ENCODE measurements at regions not wholly inside any gene's neighbourhood (a gene's known extent, or its start where the extent isn't known, plus 50 kb on each side); places are given as distances from the start of the nearest gene placed in this dataset.

DNA sequence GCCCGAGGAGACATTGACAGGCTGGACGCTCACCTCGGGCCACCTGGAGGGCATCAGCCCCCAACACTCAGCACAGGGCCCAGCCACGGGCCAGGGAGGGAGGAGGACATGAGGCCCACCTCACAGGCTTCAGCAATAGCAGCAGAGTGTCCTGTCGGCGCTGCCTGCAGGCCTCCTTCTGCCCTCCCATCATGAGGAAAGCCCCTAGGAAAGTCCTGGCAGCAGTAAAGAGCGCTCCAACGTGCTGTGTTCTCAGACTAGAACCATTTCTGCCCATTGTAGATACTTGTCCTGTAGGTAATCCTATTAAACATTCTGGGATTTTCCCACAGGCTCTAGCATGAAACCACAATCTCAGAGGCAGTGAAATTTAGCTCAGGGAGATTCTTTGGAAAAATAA lies 62.0 kb upstream of the GALNT2 start:
- H3K9me3 ChIP-seq (replicated peaks in 1 of 3), result no peaks in the 10 kb centered on the region
- no peak overlapping the region for H3K4me3 ChIP-seq
- 72 to 96% (median 86%) methylated on average over 4 to 8 of the region's 8 CpGs for WGBS, 4 donors
- TF ChIP-seq CTCF (IDR thresholded peaks at IDR 0.05), result no peak
- TF ChIP-seq POLR2A (IDR thresholded peaks at IDR 0.05), result no peak
- DNase-seq, result no peak
- H3K27me3 ChIP-seq, result no peaks in the 10 kb centered on the region
- no peak overlapping the region for H3K27ac ChIP-seq
- no peaks in the 10 kb centered on the region for H3K36me3 ChIP-seq (replicated peaks in 1 of 2)
- intact Hi-C loops (cut with DNase I), result no loop called here
- peaks cover 4 to 12% of the 10 kb centered on the region in 2 donors for H3K4me1 ChIP-seq (replicated peaks in 1 of 2)

GRCh38 chr1:230008721-230009120 lies 58.3 kb upstream of the GALNT2 start:
- no peak overlapping the region for H3K4me3 ChIP-seq
- intact Hi-C loops (cut with DNase I), result no loop called here
- H3K27me3 ChIP-seq, result no peaks in the 10 kb centered on the region
- no peaks in the 10 kb centered on the region for H3K36me3 ChIP-seq (replicated peaks in 1 of 2)
- 91 to 94% (median 93%) methylated on average over 4 of the region's 4 CpGs for WGBS, 4 donors
- no peak for TF ChIP-seq POLR2A (IDR thresholded peaks at IDR 0.05)
- no peak for TF ChIP-seq CTCF (IDR thresholded peaks at IDR 0.05)
- H3K27ac ChIP-seq, result no peak overlapping the region
- H3K4me1 ChIP-seq (replicated peaks in 1 of 2), result peaks cover 5 to 17% of the 10 kb centered on the region in 2 donors
- DNase-seq, result no peak
- no peaks in the 10 kb centered on the region for H3K9me3 ChIP-seq (replicated peaks in 1 of 3)

DNA sequence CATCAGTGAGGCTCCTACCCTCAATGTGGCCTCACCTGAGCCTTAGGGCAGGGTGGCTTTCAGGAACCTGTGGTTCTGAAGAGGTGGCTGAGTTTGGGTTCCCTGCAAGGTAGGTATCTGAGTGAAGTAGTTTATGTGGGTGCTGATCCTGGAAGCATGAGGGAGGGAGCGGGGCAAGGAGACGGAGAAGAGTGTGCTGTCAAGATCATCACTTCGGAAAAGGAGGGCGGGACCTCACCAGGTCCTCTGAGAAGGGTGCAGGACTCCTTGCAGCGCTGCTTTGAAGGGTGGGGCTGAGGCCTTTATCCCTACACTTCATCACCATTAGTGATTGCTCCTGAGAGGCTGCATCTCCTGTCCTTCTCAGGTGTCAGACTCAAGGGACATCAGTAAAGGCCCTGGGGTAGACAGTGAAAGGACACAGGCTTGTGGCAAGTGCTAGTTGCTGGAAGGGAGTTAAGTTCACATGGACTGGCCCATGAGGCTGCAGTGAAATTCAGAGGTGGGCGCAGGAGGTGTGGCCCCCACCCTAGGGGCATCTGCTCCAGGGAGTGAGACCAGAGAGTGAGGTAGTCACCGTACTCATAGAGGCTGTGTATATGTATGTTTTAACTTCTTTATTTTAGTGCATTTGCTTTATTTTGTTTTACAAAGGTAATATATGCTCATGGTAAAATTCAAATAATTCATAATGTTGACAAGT lies 57.3 kb upstream of the GALNT2 start:
- Histone ChIP-seq H3K4me1 (replicated peaks in 1 of 2) (peaks cover 5 to 17% of the 10 kb centered on the region in 2 donors), H3K27me3 (no peaks in the 10 kb centered on the region), H3K36me3 (replicated peaks in 1 of 2) (no peaks in the 10 kb centered on the region), H3K9me3 (replicated peaks in 1 of 3) (no peaks in the 10 kb centered on the region), H3K27ac (no peak overlapping the region), H3K4me3 (no peak overlapping the region)
- 90 to 98% (median 96%) methylated on average over 2 to 7 of the region's 7 CpGs for WGBS, 4 donors
- DNase-seq, result no peak
- TF ChIP-seq CTCF (IDR thresholded peaks at IDR 0.05), result no peak
- no peak for TF ChIP-seq POLR2A (IDR thresholded peaks at IDR 0.05)
- intact Hi-C loops (cut with DNase I), result no loop called here

GRCh38 chr1:230010603-230011332 lies 56.3 kb upstream of the GALNT2 start:
- Histone ChIP-seq H3K36me3 (replicated peaks in 1 of 2) (no peaks in the 10 kb centered on the region), H3K27ac (no peak overlapping the region), H3K9me3 (replicated peaks in 1 of 3) (no peaks in the 10 kb centered on the region), H3K27me3 (no peaks in the 10 kb centered on the region), H3K4me3 (no peak overlapping the region), H3K4me1 (replicated peaks in 1 of 2) (peaks cover 5 to 17% of the 10 kb centered on the region in 2 donors)
- intact Hi-C loops (cut with DNase I), result no loop called here
- 51 to 62% (median 55%) methylated on average over 7 of the region's 7 CpGs for WGBS, 4 donors
- TF ChIP-seq CTCF (IDR thresholded peaks at IDR 0.05), result no peak
- no peak for TF ChIP-seq POLR2A (IDR thresholded peaks at IDR 0.05)
- DNase-seq, result peak in 1 of 7 donors; percentile 45
